Activated CD4-positive, alpha-beta T cell treated with anti-CD3 and anti-CD28 coated beads for 36 hours (primary cell): ENCODE measurements at regions not wholly inside any gene's neighbourhood (a gene's known extent, or its start where the extent isn't known, plus 50 kb on each side); places are given as distances from the start of the nearest gene placed in this dataset.

Experiments
- ATAC-seq: fragments of 200-7000 bp; cut with Tn5 transposase; one replicate; pipeline ENCODE4 v1.10.0; 2021; ENCODE audit warnings: mild to moderate bottlenecking, moderate library complexity
- CTCF ChIA-PET: fragments of 350-600 bp; sonication (Branson Sonifier 250); formaldehyde crosslinking; loops from one replicate; lab custom pipeline; 2021; ENCODE audit warnings: antibody characterized with exemption; lab: Charles Lee
- POLR2A ChIA-PET: fragments of 350-600 bp; sonication (Branson Sonifier 250); formaldehyde crosslinking; loops from one replicate; lab custom pipeline; 2021; ENCODE audit warnings: antibody characterized with exemption, inconsistent platforms; lab: Charles Lee
- DNase-seq: peaks from one replicate; pipeline ENCODE4 v3.0.0-alpha.2; 2020
- H3K27ac Mint-ChIP-seq: one replicate; pipeline ENCODE4 v1.8.0; 2021; ENCODE audit warnings: mixed read lengths
- H3K27me3 Mint-ChIP-seq: one replicate; pipeline ENCODE4 v1.8.0; 2021; ENCODE audit warnings: mixed read lengths
- H3K36me3 Mint-ChIP-seq: one replicate; pipeline ENCODE4 v1.8.0; 2021; ENCODE audit warnings: low read depth, mixed read lengths
- H3K4me1 Mint-ChIP-seq: one replicate; pipeline ENCODE4 v1.8.0; 2021; ENCODE audit warnings: mixed read lengths
- H3K4me3 Mint-ChIP-seq: one replicate; pipeline ENCODE4 v1.8.0; 2021; ENCODE audit warnings: mild to moderate bottlenecking, moderate library complexity, mixed read lengths
- H3K9me3 Mint-ChIP-seq: one replicate; pipeline ENCODE4 v1.8.0; 2021; ENCODE audit warnings: low read depth, mixed read lengths
- intact Hi-C, 2 experiments: fragments of 100-400 bp; cut with DNase I in 1 of 2; cut with micrococcal nuclease in 1 of 2; formaldehyde crosslinking; loops; one replicate each; pipeline versions ENCODE4 v1.14.2 to v1.15.1; 2022 to 2024; cut with DNase I, micrococcal nuclease

GRCh38 chr16:35908942-35909341 is 2449.5 kb downstream of the TP53TG3F start:
- Mint-ChIP-seq H3K9me3 (peaks cover 51% of the 10 kb centered on the region), H3K27ac (no peak overlapping the region), H3K36me3 (no peaks in the 10 kb centered on the region), H3K4me1 (no peaks in the 10 kb centered on the region), H3K4me3 (no peak overlapping the region), H3K27me3 (no peaks in the 10 kb centered on the region)
- peak; percentile 24 for DNase-seq
- ChIA-PET POLR2A (no interaction called here), CTCF (no interaction called here)
- intact Hi-C loops, result no loop called here
- no peak for ATAC-seq

- ChIA-PET CTCF (no interaction called here), POLR2A (no interaction called here)
- H3K4me3 Mint-ChIP-seq, result no peak overlapping the region
- H3K36me3 Mint-ChIP-seq, result no peaks in the 10 kb centered on the region
- no peaks in the 10 kb centered on the region for H3K27me3 Mint-ChIP-seq
- peaks cover 49% of the 10 kb centered on the region for H3K9me3 Mint-ChIP-seq
- no peaks in the 10 kb centered on the region for H3K4me1 Mint-ChIP-seq
- DNase-seq (no peak), ATAC-seq (no peak)
- no peak overlapping the region for H3K27ac Mint-ChIP-seq
- intact Hi-C loops, result no loop called here
Observed at GRCh38 chr16:35909351-35909954, 2450.0 kb downstream of the TP53TG3F start.

GRCh38 chr16:35910409-35910808 is 2451.0 kb downstream of the TP53TG3F start:
- Mint-ChIP-seq H3K36me3 (no peaks in the 10 kb centered on the region), H3K4me3 (no peak overlapping the region), H3K27me3 (no peaks in the 10 kb centered on the region), H3K27ac (no peak overlapping the region), H3K4me1 (no peaks in the 10 kb centered on the region), H3K9me3 (peaks cover 43% of the 10 kb centered on the region)
- POLR2A ChIA-PET, result no interaction called here
- DNase-seq, result no peak
- CTCF ChIA-PET, result no interaction called here
- intact Hi-C loops, result no loop called here
- no peak for ATAC-seq

- Mint-ChIP-seq H3K27me3 (no peaks in the 10 kb centered on the region), H3K4me1 (no peaks in the 10 kb centered on the region), H3K36me3 (no peaks in the 10 kb centered on the region), H3K4me3 (no peak overlapping the region), H3K27ac (no peak overlapping the region), H3K9me3 (peaks cover 31% of the 10 kb centered on the region)
- POLR2A ChIA-PET, result no interaction called here
- CTCF ChIA-PET, result no interaction called here
- ATAC-seq (no peak), DNase-seq (no peak)
- intact Hi-C loops, result no loop called here
Observed at GRCh38 chr16:35911899-35912298, 2452.5 kb downstream of the TP53TG3F start.

- CTCF ChIA-PET, result no interaction called here
Observed at GRCh38 chr16:35931722-35932121, 2472.3 kb downstream of the TP53TG3F start.

More at GRCh38 chr16:35931722-35932121, 2472.3 kb downstream of the TP53TG3F start:
- ATAC-seq, result no peak
- Mint-ChIP-seq H3K9me3 (peaks cover 14% of the 10 kb centered on the region), H3K27ac (no peak overlapping the region), H3K4me3 (no peak overlapping the region), H3K27me3 (no peaks in the 10 kb centered on the region), H3K4me1 (no peaks in the 10 kb centered on the region), H3K36me3 (no peaks in the 10 kb centered on the region)
- intact Hi-C loops, result no loop called here
- DNase-seq, result no peak
- POLR2A ChIA-PET, result no interaction called here
